ENCODE measurements at regions not wholly inside any gene's neighbourhood (a gene's known extent, or its start where the extent isn't known, plus 50 kb on each side); places are given as distances from the start of the nearest gene placed in this dataset.
"Not testable (repeated sequence)": the region's sequence is repeated elsewhere in the genome, so short reads cannot be mapped to it uniquely, and the experiment has no call there.

DNA sequence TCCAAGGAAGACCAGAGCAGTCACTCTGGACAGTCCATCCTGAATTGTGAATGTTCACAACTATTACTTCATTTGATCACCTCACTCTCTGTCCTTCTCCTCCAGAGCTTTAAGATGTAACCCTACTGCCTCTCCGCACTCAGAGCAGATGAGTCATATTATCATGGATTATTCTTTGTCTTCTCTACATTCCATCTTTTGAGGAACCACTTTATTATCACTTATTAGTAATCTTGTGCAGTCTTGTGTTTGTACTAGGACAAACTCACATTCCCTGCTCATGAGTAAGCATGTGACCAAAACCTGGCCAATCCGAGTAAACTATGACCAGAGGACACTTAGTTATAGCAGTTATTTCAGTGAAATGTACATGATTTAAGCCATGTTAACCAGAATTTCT is 401.5 kb upstream of the ADGRB3 start:
- DNase-seq: no peak

DNA sequence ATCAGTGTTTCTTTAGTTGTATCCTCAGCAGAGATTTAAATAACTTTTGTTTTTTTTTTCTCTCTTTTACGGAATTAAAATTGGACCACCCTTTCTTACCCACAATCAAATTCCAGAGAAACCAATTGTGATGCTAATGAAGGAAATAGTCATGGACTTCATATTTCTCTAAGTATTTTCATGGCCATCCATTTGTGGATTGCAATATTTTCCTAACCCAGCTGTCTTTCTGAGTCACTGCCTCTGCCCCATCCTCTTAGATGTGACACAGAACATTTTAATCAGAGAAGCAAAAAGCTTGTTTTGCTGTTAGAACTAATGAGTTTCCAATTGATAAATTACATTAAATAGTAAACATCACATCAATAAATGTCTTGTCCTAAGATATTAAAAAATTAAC is 405.5 kb upstream of the ADGRB3 start:
- DNase-seq: no peak

- DNase-seq: no peak
Observed at GRCh38 chr6:68226460-68226859, 408.6 kb upstream of the ADGRB3 start.

DNA sequence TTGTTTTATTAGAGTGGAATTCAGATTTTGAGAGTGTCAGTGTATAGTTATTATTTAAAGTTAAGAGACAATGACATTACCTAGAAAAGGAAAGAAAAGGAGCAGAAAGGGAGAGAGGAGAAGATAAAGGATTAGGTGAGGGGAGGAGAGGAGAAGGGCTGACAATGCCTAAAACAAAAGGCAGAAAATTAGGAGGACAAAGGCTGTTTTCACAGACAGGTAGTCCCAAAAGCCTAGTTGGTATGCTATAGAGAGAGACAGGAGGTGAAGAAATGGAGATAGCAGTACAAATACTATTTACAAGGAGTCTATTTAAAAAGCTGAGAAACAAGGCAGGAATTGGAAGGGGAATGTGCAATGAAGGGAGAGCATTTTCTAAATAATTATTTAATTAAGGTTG is 409.4 kb upstream of the ADGRB3 start:
- no peak for DNase-seq

- no peak for DNase-seq
Observed at GRCh38 chr6:68211242-68211795, 423.8 kb upstream of the ADGRB3 start.

- not testable (repeated sequence) for DNase-seq
Observed at GRCh38 chr6:68207612-68208011, 427.5 kb upstream of the ADGRB3 start.

DNA sequence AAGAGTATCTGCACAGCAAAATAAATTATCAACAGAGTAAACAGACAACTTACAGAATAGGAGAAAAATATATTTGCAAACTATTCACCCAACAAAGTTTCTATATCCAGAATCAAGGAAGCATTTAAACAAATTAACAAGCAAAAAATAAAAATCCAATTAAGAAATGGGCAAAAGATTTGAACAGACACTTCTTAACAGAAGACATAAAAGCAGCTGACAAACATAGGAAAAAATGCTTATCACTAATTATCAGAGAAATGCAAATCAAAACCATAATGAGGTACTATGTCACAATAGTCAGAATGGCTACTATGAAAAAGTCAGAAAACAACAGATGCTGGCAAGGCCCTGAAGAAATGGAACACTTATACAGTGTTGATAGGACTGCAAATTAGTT is 434.2 kb upstream of the ADGRB3 start:
- DNase-seq: no peak

DNA sequence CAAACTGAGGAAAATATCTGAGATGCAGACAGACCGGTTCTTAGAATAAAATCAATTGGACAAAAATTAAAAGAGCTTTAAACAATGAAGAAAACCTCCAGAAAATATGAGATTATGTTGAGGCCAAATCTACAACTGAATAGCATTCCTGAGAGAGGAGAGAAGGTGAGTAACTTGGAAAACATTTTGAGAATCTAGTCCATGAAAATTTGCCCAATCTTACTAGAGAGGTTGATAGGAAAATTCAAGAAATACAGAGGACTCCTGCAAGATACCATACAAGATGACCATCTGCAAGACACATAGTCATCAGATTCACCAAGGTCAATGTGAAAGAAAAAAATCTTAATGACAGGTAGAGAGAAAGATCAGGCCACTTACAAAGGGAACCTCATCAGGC is 437.7 kb upstream of the ADGRB3 start:
- DNase-seq: no peak

- no peak for DNase-seq
Observed at GRCh38 chr6:68196645-68197044, 438.4 kb upstream of the ADGRB3 start.

DNA sequence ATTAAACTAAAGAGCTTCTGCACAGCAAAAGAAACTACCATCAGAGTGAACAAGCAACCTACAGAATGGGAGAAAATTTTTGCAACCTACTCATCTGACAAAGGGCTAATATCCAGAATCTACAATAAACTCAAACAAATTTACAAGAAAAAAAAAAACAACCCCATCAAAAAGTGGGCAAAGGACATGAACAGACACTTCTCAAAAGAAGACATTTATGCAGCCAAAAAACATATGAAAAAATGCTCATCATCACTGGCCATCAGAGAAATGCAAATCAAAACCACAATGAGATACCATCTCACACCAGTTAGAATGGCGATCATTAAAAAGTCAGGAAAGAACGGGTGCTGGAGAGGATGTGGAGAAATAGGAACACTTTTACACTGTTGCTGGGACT is 439.3 kb upstream of the ADGRB3 start:
- DNase-seq: not testable (repeated sequence)

DNA sequence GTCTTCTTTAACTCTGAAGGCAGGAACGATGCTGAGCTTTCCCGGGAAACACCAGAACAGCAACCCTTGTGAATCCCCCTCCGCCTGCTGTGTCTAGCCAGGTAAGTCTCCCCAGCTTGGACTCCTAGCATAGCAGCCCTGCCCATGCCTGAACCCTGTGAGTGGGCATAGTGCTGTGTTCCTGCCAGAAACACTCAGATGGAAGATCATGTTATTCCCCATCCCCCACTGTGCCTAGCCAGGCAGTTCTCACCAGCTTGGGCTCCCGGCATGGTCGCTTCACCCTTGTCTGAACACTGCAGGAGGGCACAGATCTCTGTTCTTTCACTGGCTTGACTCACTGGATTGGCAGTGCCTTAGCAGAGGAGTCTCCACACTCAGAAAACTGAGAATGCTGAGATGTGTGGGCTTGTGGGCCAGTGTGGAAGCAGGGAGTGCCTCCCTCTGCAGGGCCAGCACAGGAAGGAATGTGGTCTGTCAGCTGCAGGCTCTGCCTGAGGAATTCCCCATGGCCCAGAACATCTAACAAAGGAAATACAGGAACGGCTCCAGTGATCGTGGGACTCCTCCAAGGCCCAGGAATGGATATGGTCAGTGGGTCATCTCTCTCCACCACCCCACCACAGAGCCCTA is 440.1 kb upstream of the ADGRB3 start:
- no peak for DNase-seq

DNA sequence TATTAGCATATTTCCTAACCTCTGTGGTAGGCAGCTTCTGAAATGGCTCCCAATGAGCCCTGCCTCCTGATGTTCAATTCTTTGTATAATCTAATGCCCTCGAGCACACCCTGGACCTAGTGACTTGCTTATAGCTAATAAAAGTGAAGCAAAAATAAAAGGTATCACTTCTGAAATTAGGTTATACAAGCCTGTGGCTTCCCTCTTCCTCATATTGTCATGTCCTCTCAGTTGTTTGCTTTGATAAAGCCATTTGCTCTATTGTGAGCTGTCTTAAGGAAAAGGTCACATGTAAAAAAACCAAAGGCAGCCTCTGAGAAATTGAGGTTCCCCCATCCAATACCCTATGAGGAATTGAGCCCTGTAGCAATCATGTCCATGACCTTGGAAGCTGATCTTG is 442.1 kb upstream of the ADGRB3 start:
- DNase-seq: no peak

DNA sequence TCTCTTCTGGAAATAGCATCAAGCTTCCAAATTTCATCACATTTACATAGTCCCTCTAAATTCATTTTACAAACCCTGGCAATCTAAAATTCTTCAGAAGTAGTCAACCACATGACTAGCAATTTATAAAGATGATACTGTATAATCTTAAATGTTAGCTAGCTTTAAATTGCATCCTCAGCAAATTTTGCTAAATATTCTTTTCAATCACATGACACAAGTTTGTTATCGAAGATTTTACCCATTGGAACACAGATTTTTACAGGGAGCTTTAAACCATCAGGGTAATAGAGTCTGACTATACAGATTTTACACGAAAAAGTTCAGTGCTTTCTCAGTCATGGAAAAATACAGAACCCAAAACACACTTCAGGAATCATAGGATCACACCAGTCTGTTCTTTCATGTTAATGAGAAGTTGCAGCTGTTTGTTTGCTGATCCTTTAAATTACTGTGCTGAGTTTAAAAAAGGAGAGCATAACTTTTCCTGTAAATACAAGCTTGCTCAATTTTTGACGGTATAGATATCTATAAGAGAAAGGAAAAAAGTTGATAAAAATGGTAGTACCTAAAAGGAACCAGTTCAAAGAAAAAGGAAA is 445.8 kb upstream of the ADGRB3 start:
- no peak for DNase-seq

- no peak for DNase-seq
Observed at GRCh38 chr6:68186870-68187269, 448.2 kb upstream of the ADGRB3 start.

DNA sequence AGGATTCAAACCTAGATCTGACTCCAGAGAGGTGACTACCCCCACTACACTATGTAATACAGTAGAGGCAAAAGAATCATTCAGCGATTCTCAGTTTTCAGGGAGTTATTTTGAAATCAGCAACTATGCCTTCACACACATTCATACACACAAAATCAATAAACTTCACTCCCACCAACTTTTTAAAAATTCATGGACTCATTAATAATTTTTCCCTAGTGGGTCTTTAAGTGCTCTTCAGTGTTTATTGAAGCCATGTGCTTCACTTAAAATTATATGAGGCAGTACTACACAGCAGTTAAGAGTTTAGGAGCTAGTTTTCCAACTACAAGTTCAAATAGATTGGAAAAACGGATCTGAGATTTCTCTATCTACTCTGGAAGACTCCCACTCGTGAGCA is 452.7 kb upstream of the ADGRB3 start:
- DNase-seq: no peak

DNA sequence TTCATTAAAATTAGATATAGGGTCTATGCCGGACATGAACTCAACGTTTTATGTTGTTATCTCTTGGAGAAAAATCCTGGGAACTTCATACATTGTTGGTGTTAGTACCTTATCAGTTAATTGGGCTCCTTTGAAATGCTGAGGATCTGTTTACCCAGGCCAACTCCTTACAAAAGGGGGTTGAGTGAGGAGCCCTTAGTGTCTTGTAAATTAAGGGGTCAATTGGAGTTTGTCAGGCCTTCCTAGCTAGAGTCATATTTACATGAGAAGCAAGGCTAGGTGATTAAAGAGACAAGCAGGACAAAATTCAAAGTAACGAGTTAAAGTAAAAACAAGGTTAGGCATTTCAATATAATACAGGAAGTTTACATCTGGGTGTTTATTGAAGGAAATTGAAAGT is 454.1 kb upstream of the ADGRB3 start:
- not testable (repeated sequence) for DNase-seq

- no peak for DNase-seq
Observed at GRCh38 chr6:68173616-68174015, 461.5 kb upstream of the ADGRB3 start.

DNA sequence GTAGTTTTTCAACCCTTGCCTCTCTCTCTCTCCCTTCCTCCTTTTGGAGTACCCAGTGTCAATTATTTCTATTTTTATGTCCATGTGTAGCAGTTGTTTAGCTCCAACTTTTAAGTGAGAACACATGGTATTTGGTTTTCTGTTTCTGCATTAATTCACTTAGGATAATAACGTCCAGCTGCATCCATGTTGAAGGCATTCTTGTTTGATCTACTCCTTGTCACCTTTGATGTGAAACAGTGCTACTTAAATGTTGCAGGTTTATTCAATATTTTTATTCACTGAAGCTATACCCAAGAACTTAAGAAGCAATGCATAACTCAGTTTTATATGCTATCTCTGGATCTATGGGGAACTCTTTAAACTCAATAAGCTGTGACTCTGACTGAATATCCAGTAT is 465.2 kb upstream of the ADGRB3 start:
- DNase-seq: no peak

DNA sequence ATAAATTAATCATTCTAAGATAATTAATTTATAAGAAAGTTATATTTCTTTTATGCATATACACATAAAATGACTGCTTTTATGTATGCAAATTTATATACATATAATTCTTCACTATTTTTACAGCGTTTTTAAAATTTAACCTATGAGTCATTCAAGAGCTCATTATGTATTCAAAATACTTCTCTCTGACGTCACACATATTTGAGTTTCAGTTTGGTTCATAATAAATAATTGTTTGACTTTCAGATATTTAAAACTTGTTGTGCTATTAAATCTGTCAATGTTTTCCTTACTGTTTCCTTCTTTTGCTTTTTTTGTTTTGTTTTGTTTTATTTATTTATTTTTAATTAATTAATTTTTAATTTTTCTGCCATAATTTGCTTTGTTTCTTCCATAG is 467.5 kb upstream of the ADGRB3 start:
- no peak for DNase-seq

- not testable (repeated sequence) for DNase-seq
Observed at GRCh38 chr6:68160812-68161211, 474.3 kb upstream of the ADGRB3 start.

GRCh38 chr6:68160348-68160747 is 474.7 kb upstream of the ADGRB3 start:
- DNase-seq: no peak

DNA sequence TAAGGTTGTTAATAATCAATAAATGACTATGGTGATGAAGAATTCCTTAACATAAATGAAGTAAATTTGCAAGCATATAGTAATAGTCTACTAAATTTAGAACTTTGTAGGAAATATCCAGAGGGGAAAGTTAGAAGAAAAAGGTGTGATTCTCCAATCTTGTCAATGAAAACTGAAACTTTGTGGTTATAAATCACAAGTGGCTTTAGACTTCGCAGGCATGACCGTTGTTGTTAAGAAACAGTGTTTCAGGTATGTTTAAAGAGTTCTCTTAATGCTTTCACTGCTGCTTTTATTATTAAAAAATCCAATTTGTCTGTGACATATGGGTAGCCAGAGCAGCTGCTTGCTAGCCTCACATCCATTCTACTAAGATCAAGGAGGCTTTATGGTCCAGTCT is 475.6 kb upstream of the ADGRB3 start:
- no peak for DNase-seq

DNA sequence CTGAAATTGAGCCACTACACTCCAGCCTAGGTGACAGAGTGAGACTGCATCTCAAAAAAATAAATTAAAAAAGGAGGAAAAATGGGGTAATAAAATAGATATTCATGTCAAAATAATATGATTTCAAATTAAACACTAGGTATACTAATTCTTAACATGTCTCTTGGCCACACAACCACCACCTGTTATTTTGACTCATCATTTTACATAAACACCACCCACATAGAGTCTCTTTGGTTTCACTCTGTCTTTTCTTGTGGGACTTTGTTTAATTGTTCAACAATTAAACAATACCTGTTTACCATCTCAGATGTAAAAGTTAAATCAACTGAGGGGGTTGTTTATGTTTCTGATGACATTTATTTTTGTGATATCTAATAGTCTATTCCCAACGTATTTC is 476.8 kb upstream of the ADGRB3 start:
- DNase-seq: no peak

DNA sequence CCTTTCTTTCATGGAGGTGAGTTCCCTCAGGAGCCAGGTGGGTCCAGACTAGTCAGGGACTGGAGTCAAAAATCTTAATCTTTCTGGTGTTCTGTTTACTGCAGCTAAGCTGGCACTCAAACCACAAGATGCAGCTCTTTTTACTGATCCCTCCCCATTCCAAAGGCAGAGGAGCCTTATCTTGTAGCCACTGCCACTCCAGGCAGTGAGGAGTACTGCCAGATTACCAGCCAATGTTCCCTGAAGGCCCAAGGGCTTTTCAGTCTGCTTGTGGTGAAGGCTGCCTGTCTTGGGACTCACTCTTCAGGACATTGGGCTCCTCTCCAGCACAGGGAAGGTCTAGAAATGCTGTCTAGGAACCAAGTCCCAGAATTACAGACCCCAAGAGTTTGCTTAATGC is 490.4 kb upstream of the ADGRB3 start:
- no peak for DNase-seq

- DNase-seq: no peak
Observed at GRCh38 chr6:68141190-68141589, 493.9 kb upstream of the ADGRB3 start.

Data from CD4-positive, alpha-beta T cell treated with Interleukin-1 beta for 1 hour (primary cell).